Nephron progenitor cell (in vitro differentiated cells): ENCODE measurements at regions not wholly inside any gene's neighbourhood (a gene's known extent, or its start where the extent isn't known, plus 50 kb on each side); places are given as distances from the start of the nearest gene placed in this dataset.

Experiments
- DNase-seq: peaks from one replicate; pipeline ENCODE4 v3.0.0; 2021
- H3K27ac Mint-ChIP-seq: 2 replicates; pipeline ENCODE4 v1.8.0; 2021; ENCODE audit warnings: mild to moderate bottlenecking, moderate library complexity, mixed read lengths
- H3K27me3 Mint-ChIP-seq: 2 replicates; pipeline ENCODE4 v1.8.0; 2021; ENCODE audit warnings: mild to moderate bottlenecking, low read depth, mixed read lengths; ENCODE audit not compliant: poor library complexity
- H3K36me3 Mint-ChIP-seq: 2 replicates; pipeline ENCODE4 v1.8.0; 2021; ENCODE audit warnings: low read depth, mixed read lengths
- H3K4me1 Mint-ChIP-seq: 2 replicates; pipeline ENCODE4 v1.8.0; 2021; ENCODE audit warnings: mixed read lengths
- H3K4me3 Mint-ChIP-seq: 2 replicates; pipeline ENCODE4 v1.8.0; 2021; ENCODE audit warnings: mild to moderate bottlenecking, moderate library complexity, mixed read lengths
- H3K9me3 Mint-ChIP-seq: 2 replicates; pipeline ENCODE4 v1.8.0; 2021; ENCODE audit warnings: mild to moderate bottlenecking, moderate library complexity, mixed read lengths
- CTCF ChIP-seq: fragments of 200-600 bp; sonication (generic); IDR thresholded peaks from 2 replicates; pipeline ENCODE4 v1.5.0; 2021; ENCODE audit warnings: antibody characterized with exemption

- H3K36me3 Mint-ChIP-seq = no peaks in the 10 kb centered on the region
- no peak for DNase-seq
- H3K9me3 Mint-ChIP-seq = no peaks in the 10 kb centered on the region
- H3K4me3 Mint-ChIP-seq = no peak overlapping the region
- peaks cover 63% of the 10 kb centered on the region for H3K27me3 Mint-ChIP-seq
- no peak overlapping the region for H3K27ac Mint-ChIP-seq
- no peak for TF ChIP-seq CTCF
- peaks cover 30% of the 10 kb centered on the region for H3K4me1 Mint-ChIP-seq
Observed at GRCh38 chr1:10892138-10893065, 96.0 kb upstream of the CASZ1 start.

- Mint-ChIP-seq H3K4me1 (peaks cover 39% of the 10 kb centered on the region), H3K27me3 (peaks cover 41% of the 10 kb centered on the region), H3K36me3 (no peaks in the 10 kb centered on the region), H3K27ac (no peak overlapping the region), H3K4me3 (no peak overlapping the region), H3K9me3 (no peaks in the 10 kb centered on the region)
- no peak for DNase-seq
- no peak for TF ChIP-seq CTCF
Observed at GRCh38 chr1:10895621-10896020, 99.2 kb upstream of the CASZ1 start.

- Mint-ChIP-seq H3K9me3 (no peaks in the 10 kb centered on the region), H3K4me1 (peaks cover 36% of the 10 kb centered on the region), H3K27me3 (peaks cover 30% of the 10 kb centered on the region), H3K36me3 (no peaks in the 10 kb centered on the region), H3K4me3 (no peak overlapping the region), H3K27ac (no peak overlapping the region)
- DNase-seq = no peak
- no peak for TF ChIP-seq CTCF
Observed at GRCh38 chr1:10896673-10897072, 100.2 kb upstream of the CASZ1 start.

GRCh38 chr1:10897321-10897980 is 101.0 kb upstream of the CASZ1 start:
- no peak for TF ChIP-seq CTCF
- H3K27me3 Mint-ChIP-seq = peaks cover 22% of the 10 kb centered on the region

GRCh38 chr1:10897981-10898728 is 101.7 kb upstream of the CASZ1 start:
- H3K4me1 Mint-ChIP-seq = peaks cover 47% of the 10 kb centered on the region
- peak overlapping the region; percentile 54 for H3K27ac Mint-ChIP-seq
- H3K36me3 Mint-ChIP-seq = no peaks in the 10 kb centered on the region
- DNase-seq = peak; percentile 50
- H3K27me3 Mint-ChIP-seq = peaks cover 15% of the 10 kb centered on the region
- H3K4me3 Mint-ChIP-seq = no peak overlapping the region
- no peaks in the 10 kb centered on the region for H3K9me3 Mint-ChIP-seq
- TF ChIP-seq CTCF = no peak

More at GRCh38 chr1:10897321-10897980, 101.0 kb upstream of the CASZ1 start:
- H3K4me1 Mint-ChIP-seq = peaks cover 42% of the 10 kb centered on the region
- no peaks in the 10 kb centered on the region for H3K36me3 Mint-ChIP-seq
- H3K27ac Mint-ChIP-seq = peak overlapping the region; percentile 54
- H3K9me3 Mint-ChIP-seq = no peaks in the 10 kb centered on the region
- DNase-seq = no peak
- H3K4me3 Mint-ChIP-seq = no peak overlapping the region
